Posterior cingulate gyrus (tissue), 11 donors: ENCODE measurements at regions not wholly inside any gene's neighbourhood (a gene's known extent, or its start where the extent isn't known, plus 50 kb on each side); places are given as distances from the start of the nearest gene placed in this dataset.
"Not testable (repeated sequence)": the region's sequence is repeated elsewhere in the genome, so short reads cannot be mapped to it uniquely, and the experiment has no call there.

Experiments used
- DNase-seq, 10 donors: peaks; one replicate each; pipeline versions ENCODE4 v3.0.0 to v3.0.0-alpha.2; 2020 to 2021; ENCODE audit warnings: mixed read lengths in 3 of 10
- intact Hi-C: fragments of 100-400 bp; cut with DNase I; formaldehyde crosslinking; loops from one replicate; pipeline ENCODE4 v1.15.1; 2023

- intact Hi-C loops = no loop called here
- no peak for DNase-seq
Observed at GRCh38 chr1:218494449-218494852, 149.3 kb downstream of the TGFB2 start.

- DNase-seq = no peak
- intact Hi-C loops = no loop called here
Observed at GRCh38 chr1:218495931-218496330, 150.8 kb downstream of the TGFB2 start.

DNA sequence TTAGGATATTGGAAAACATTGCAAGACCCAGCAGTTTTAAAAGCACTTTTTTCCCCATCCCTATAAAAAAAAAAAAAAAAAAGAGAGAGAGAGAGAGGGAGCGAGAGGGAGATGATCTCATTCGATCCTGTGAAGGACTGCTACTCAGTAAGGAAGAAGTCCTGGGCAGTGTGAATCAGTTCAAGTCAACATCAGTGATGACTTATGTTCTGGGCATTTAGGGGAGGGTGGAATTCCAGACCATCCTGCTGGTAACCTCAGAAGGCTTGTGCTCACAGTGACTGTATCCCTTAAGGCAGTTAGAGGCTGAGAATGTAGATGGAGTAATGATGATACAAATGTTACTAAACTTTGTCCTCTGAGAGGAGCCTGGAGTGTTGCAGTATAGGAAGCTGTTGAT, 151.4 kb downstream of the TGFB2 start:
- intact Hi-C loops = no loop called here
- no peak for DNase-seq

- DNase-seq = no peak
- intact Hi-C loops = no loop called here
Observed at GRCh38 chr1:218498056-218498938, 153.2 kb downstream of the TGFB2 start.

DNA sequence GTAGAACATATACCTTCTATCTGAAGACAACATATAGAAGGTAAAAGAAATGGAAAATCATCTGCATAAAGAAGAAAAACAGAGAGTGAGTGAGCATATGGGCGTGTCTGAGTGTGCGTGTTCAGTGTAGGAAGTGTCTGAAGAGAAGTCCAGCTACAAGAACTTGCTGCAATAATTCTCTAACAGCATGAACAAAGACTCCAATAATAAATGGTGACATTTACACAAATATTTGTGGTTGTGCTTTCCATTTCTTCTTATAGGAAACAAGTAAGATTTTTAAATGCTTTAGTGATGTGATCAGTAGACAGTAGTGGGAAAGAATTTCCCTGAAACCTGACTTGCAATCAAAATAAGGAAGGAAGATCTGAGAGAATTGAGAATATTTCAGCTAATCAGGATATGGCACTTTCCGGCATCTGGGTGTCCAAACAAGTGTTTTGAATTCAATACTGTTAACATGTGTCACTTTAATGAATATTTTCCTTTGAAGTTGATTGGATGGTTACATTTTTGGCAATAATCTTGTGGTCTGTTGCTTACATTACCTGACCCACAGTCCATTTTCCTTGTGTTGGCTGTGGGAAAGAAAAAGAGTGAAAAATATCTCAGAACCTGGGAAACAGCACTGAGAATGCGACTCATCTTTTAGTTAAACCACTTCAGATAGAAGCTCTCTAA, 154.0 kb downstream of the TGFB2 start:
- DNase-seq = no peak
- intact Hi-C loops = no loop called here

DNA sequence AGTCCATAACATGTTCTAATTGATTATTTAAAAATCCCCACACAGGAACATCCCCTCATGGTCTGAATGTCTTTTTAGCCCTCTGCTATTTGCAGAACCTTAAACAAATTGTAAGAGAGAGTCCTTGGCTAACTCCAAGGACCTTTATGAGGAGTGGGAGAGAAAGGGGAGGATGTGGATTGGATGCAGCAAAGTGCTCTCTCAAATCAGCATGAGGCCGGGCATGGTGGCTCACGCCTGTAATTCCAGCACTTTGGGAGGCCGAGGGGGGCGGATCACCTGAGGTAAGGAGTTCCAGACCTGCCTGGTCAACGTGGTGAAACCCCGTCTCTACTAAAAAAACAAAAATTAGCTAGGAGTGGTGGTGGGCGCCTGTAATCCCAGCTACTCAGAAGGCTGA, 154.8 kb downstream of the TGFB2 start:
- no peak for DNase-seq
- intact Hi-C loops = no loop called here

DNA sequence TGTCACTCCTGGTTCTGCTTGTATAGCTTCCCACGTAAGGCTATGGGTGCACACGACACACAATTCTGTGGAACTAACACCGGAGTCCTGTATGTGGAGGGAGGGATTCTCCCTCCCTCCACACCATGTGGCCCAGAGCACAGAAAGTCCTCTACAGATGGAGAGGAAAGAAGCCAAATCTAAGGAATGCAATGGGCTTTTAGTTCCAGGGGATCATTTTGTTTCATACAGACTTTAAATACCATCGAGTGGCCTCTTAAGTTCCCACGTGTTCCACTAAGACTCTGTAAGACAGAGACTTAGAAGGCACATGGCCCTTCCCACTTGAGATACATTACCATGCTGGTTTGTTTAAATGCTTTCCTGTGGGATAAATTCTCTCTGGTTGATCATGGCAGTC, 156.0 kb downstream of the TGFB2 start:
- intact Hi-C loops = no loop called here

GRCh38 chr1:218502383-218502782, 157.2 kb downstream of the TGFB2 start:
- no peak for DNase-seq
- intact Hi-C loops = no loop called here

More for the DNA sequence above, 156.0 kb downstream of the TGFB2 start:
- DNase-seq = no peak

- DNase-seq = no peak
- intact Hi-C loops = no loop called here
Observed at GRCh38 chr1:218503102-218503501, 158.0 kb downstream of the TGFB2 start.

DNA sequence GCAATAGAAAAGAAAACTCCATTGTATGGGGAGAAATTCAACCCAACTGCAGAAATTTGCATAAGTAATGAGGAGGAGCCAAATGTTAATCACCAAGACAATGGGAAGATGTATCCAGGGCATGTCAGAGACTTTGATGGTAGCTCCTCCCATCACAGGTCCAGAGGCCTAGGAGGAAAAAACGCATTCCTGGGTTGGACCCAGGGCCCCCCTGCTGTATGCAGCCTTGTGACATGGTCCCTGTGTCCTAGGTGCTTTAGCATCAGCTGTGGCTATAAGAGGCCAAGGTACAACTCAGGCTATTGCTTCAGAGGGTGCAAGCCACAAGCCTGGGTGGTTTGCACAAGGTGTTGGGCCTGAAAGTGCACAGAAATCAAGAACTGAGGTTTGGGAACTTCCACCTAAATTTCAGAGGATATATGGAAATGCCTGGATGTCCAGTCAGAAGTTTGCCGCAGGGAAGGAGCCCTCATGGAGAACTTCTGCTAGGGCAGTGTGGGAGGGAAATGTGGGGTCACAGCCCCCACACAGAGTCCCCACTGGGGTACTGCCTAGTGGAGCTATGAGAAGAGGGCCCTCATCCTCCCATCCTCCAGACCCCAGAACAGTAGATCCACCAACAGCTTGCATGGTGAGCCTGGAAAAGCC, 162.3 kb downstream of the TGFB2 start:
- intact Hi-C loops = no loop called here
- DNase-seq = no peak

DNA sequence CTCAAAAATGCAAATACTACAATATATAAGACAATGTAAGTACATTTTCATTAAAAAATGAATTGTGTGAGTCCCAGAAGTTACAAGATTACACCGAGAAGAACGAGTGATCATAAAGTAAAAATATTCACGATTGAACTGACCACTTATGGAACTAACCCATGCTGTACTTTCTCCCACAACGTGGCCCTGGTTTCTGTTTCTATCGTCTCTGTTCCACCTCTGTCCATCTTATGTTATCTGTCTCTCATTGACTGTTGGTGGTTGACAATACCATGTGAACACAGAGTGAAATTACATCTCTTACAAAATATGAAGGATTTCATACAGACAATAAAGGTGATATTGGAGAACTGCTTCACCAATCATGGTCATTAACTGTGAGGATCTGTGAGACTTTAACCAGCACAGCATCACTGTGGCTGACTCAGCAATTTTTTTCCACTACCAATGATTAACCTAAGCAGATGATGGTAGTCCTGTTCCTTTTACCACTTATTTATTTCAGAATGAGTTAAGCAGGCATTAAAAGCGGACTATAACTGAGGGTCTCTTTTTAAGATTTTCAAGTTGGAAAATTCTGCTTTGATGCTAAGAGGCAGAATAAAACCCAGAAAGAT, 165.1 kb downstream of the TGFB2 start:
- DNase-seq = no peak
- intact Hi-C loops = no loop called here

DNA sequence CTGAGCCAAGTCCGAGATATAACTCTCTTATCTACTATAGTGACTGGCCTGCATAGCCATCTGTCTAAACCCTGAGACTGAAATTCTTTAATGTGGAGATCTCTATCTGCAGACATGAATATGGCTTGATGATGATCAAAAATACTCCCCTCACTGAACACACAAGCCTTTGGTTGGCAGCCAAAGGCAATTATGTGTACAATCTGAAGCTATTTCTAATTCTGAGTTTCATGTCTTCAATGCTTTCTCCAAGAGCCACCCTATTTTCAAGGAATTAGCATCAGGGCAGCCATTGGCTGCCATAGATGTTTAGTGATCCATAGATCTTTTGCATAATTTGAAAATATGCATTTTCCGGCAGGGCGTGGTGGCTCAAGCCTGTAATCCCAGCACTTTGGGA, 168.2 kb downstream of the TGFB2 start:
- intact Hi-C loops = no loop called here
- no peak for DNase-seq

DNA sequence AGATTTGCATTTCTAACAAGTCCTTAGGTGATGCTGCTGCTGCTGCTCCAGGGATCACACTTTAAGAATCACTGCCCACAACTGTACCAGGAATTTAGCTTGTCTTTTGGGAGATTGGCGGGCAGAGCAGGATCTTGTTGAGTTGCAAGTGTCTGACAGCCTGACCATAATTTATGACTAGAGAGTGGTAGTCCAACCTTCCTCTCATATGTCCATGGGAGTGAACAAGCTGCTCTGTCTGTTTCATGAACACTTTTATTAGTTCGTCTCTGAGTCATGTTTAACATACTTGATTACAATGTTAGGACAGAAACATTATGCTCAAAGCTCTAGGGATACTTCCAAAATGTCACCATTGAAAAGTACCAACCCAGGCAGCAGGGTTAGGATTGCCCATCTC, 169.6 kb downstream of the TGFB2 start:
- no peak for DNase-seq
- intact Hi-C loops = loop anchor here (5.0 kb wide), 1 partner anchor 177 kb away; no protein-coding TSS in a partner anchor

DNA sequence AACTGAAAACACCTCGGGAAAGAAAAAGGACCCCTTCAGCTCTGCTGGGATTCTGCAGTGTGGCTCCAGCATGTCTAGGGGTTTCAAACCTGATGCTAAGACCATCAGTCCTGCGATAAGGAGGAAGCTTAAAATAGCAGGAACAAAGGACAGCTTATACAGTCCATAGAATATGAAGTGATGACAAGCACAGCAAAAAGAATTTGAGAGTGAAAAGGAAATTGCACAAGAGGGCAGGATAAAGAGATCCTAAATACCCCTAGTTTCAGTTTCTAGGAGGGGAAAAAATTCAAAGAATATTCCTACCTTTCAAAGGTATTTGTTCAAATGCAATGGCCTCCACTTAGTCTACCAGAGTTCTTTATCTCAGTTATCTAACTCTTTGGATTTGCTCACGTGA, 171.4 kb downstream of the TGFB2 start:
- intact Hi-C loops = loop anchor here (5.0 kb wide), 1 partner anchor 179 kb away; no protein-coding TSS in a partner anchor
- DNase-seq = no peak

- DNase-seq = no peak
- intact Hi-C loops = loop anchor here (5.0 kb wide), 1 partner anchor 180 kb away; no protein-coding TSS in a partner anchor
Observed at GRCh38 chr1:218517459-218517858, 172.3 kb downstream of the TGFB2 start.

- no peak for DNase-seq
Observed at GRCh38 chr1:218518216-218518740, 173.1 kb downstream of the TGFB2 start.

GRCh38 chr1:218520646-218521045, 175.5 kb downstream of the TGFB2 start:
- intact Hi-C loops = not testable (repeated sequence)

More at GRCh38 chr1:218518216-218518740, 173.1 kb downstream of the TGFB2 start:
- intact Hi-C loops = loop anchor here (5.0 kb wide), 1 partner anchor 181 kb away; no protein-coding TSS in a partner anchor

DNA sequence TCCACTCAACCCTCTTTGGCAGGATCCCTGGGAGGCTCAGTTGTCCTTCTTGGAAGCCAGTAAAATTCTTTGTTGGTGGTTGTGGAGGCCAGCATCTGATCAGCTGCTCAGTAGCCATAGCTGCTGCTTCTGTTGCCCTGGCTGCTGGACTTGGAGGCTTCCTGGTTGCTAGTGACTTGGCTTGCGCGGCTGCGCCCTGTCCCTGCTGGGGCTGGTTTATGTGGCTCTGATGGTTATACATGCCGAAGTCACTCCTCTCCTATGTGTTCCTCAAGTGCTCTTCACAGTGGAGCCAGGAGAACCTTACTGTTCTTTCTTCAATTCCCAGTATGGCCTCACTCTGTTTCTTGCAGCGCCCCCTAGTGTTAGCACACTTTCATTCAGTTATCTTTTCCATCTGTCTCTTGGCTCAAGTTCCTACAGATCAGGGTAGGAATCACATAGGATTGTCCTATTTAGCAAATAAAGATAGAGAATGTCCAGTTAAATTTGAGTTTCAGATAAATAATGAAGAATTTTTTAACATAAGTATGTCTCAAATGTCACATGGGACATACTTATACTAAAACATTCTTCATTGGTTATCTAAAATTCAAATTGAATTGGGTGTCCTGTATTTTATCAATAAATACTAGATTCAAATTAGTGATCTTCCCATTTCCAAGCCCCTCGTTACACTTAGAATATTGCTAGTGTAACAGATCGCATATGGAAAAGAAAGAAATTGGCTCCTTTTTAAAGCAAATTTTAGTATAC, 176.5 kb downstream of the TGFB2 start:
- peak in 5 of 10 donors; percentile 6 to 54 (median 36) for DNase-seq
- intact Hi-C loops = no loop called here

More at GRCh38 chr1:218520646-218521045, 175.5 kb downstream of the TGFB2 start:
- DNase-seq = peak in 1 of 10 donors; percentile 31

- DNase-seq = no peak
- intact Hi-C loops = no loop called here
Observed at GRCh38 chr1:218524526-218524925, 179.4 kb downstream of the TGFB2 start.

GRCh38 chr1:218525031-218525430, 179.9 kb downstream of the TGFB2 start:
- intact Hi-C loops = no loop called here
- DNase-seq = no peak
